GM21529 (cell line): ENCODE measurements at regions not wholly inside any gene's neighbourhood (a gene's known extent, or its start where the extent isn't known, plus 50 kb on each side); places are given as distances from the start of the nearest gene placed in this dataset.

Experiments
- ATAC-seq: cut with Tn5 transposase; IDR thresholded peaks from one replicate; pipeline ENCODE4 v1.9.1; 2021; ENCODE audit not compliant: unreplicated experiment

GRCh38 chr10:44845361-44846175 is 65.6 kb upstream of the TMEM72 start:
- no peak for ATAC-seq

DNA sequence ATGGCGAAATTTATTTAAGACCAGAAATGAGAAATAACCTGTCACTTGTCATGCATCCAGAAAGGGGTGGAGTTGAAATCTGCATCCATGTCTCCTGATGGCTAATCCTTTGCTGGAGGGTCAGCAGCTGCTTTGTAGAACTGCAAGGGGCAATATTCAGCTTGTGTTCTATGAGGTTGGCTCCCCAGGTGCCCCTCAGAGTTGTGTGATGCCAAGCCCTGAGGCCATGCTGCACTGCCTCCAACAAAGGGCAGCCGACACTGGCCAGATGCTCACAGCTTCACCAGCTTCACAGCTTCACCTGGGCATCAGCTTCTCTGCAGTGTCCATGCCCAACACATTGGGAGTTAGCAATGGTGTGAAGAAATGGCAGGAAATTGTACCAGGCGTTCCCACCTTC is 64.0 kb upstream of the TMEM72 start:
- no peak for ATAC-seq

GRCh38 chr10:44848211-44848610 is 62.9 kb upstream of the TMEM72 start:
- no peak for ATAC-seq

DNA sequence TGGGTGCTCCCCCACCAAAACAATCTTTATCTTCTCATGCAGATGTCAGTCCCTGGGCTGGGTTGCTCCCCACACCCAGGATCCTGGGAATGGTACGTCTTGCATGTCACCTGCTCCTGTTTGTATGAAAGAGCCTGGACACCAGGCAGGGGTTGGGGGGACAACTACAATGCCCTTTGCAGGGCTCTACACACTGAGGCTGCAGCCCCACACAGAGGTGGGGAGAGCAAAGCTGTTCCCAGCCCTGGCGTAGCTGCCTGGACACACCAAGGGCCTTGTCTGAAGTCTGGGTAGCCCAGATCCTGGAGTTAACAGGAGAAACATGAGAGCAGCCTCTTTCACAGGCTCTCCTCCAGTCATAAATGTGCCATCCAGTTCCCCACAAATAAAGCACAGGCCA is 61.2 kb upstream of the TMEM72 start:
- no peak for ATAC-seq

- no peak for ATAC-seq
These were observed 60.7 kb upstream of the TMEM72 start for GRCh38 chr10:44850356-44850934.

DNA sequence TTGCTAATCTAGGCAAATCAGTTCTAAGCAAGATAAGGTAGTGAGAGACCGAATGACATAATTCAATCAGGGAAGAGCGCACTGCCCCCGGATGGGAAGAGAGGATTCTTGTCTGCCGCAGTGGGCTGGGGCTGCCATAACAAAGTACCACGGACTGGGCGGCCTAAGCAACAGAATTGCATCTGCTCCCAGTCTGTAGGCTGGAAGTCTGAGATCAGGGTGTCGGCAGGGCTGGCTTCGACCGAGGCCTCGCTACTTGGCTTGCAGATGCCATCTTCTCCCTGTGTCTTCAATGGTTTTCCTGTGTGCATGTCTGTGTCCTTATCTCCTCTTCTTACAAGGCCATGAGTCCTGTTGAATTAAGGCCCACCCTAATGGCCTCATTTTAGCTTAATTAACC is 59.7 kb upstream of the TMEM72 start:
- ATAC-seq = no peak

DNA sequence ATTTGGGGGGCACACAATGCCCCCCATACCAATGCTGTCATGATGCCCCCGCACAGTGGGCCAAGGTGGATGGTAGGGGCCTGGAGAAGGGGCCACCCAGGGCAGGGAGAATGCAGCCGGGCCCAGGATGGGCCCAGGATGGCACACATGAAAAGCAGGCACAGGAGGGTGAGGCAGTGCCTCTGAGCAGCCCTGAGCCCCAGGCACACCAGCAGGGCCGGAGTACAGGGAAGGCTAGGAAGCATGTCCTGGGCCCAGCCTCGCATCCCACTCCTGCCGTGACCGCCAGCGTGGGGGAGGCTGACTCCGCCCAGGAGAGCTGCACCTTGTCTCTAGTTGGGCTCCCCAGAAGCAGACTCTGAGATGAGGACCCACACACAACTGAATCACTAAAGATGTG is 59.3 kb upstream of the TMEM72 start:
- ATAC-seq = no peak

DNA sequence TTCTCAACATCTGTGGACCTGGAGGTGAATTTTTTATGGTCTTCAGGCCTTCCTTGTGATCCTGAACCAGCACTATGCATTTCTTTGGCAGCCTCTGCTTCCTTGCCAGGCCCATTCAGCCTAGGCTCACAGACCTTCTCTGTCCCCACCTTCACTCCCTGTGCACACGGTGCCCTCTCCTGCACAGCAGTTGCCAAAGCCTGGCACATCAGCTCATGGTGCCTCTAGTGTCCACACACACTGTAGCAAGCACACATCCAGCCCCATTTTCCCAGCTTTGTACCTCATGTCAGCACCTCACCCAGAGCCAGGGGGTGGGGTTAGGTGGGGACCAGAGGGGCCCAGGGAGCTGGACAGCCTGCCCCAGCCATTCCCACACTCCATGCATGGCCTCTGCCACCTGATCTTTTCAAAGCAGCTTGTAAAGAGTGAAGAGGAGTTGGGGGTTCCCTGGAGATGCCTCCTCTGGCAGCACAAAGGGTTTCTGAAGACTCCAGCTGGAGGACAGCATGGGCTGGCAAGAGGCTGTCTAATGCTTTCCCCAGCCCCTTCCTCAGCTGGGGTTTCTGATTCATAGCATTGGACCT is 57.9 kb upstream of the TMEM72 start:
- no peak for ATAC-seq

DNA sequence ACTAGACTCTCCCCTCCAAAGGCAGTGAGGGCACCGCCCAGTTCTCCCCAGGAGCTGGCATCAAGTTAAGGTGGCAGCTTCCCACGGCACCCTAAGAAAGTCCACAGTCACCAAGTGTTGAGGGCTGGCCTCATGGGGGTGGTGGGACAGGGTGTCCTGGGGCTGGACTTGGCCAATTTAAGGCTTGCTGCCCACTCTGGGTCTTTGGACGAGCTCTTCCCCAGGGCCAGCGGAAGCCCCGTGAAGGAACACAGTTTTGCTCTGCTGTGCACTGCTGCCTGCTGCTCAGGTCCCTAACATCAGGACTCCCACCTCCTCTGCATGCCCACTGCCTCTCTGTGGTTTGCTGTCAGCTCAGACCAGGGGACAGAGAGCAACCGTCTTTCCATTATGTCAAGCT is 57.3 kb upstream of the TMEM72 start:
- ATAC-seq = no peak

GRCh38 chr10:44854693-44855350 is 56.3 kb upstream of the TMEM72 start:
- ATAC-seq = no peak

DNA sequence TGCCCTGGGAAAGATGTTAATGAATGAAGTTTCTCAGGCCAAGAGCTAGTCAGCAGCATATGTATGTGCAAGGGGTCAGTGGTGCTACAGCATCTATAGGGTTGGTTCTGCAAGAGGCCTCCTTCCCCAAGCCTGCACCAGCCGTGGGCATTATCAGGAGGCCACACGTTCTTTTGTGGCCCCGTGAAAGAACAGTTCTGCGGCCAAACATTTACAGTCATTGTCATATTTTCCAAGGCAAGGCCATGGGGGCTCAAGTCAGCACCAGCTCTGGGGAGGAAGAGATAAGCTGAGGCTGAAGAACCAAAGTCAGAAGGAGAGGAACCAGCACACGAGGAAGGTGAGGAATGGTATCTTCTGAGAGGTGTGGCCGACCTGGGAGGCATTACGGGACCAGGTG is 54.4 kb upstream of the TMEM72 start:
- no peak for ATAC-seq

- ATAC-seq = peak; percentile 61
These were observed 53.6 kb upstream of the TMEM72 start for GRCh38 chr10:44857363-44858016.

DNA sequence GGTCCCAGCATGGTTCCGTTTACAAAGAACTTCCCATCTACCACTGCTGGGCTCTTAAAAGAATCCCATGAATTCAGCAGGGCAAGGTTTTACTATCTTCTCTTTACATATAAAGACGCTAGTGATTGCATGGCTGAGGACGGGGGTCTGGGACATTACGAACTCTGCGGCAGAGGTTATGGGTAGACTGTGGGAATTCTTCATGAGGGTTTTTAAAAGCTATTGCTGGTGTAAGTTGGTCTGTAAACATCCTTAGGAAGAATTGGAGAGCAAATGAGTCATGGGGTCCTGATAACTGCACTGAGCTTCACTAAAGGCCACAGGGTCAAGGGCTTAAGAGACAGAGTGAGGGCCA is 53.1 kb upstream of the TMEM72 start:
- ATAC-seq = no peak

GRCh38 chr10:44858988-44859387 is 52.1 kb upstream of the TMEM72 start:
- no peak for ATAC-seq

DNA sequence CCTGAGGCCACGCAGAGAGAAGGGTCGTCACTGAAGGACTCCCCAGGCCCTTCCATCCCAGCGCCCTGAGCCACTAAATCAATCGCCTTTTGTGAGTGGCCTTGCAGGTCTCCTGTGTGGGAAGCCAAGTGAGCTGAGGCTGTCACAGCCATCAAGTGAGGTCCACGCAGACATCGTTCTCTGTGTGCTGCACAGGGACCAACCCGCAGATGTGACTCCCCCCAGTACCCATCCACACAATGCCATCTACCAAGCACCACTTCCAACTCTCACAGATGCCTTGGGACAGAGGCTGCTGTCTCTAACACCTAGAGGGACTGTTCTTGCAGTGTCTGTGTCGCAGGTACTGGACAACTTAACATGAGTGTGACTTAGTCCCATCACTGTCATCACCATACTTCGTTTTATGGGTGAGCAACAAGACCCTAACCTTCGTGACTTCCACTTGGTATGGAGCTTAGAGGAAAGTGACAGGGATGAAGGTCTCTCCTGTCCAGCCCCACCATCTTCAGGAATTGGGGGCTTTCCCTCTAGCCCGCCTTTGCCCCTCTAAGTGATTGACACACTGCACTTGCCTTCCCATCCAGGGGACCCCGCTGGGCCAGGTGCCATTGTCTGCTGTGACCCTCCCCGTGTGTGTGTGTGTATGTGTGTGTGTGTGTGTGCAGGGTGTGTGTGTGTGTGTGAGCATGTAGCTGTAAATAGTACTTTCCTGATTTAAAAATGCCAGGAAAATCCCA is 51.4 kb upstream of the TMEM72 start:
- ATAC-seq = no peak

GRCh38 chr10:44860811-44861736 is 50.1 kb upstream of the TMEM72 start:
- ATAC-seq = no peak
